Activated CD4-positive, alpha-beta T cell treated with anti-CD3 and anti-CD28 coated beads, Interleukin-2, amount 50 U/mL, for 48 hours (primary cell): ENCODE measurements at regions not wholly inside any gene's neighbourhood (a gene's known extent, or its start where the extent isn't known, plus 50 kb on each side); places are given as distances from the start of the nearest gene placed in this dataset.
"Not testable (repeated sequence)": the region's sequence is repeated elsewhere in the genome, so short reads cannot be mapped to it uniquely, and the experiment has no call there.

Experiments used
- DNase-seq, 2 experiments: peaks; one replicate each; pipeline ENCODE4 v3.0.0-alpha.2; 2020

GRCh38 chr4:120636120-120636630 lies 286.4 kb downstream of the PRDM5 start:
- no peak for DNase-seq

- DNase-seq, result no peak
Observed at GRCh38 chr4:120633810-120634209, 288.7 kb downstream of the PRDM5 start.

GRCh38 chr4:120630427-120630826 lies 292.1 kb downstream of the PRDM5 start:
- no peak for DNase-seq

- DNase-seq, result no peak
Observed at GRCh38 chr4:120629546-120630108, 292.9 kb downstream of the PRDM5 start.

GRCh38 chr4:120622601-120623000 lies 299.9 kb downstream of the PRDM5 start:
- no peak for DNase-seq

GRCh38 chr4:120617171-120617570 lies 305.4 kb downstream of the PRDM5 start:
- no peak for DNase-seq

GRCh38 chr4:120616041-120616440 lies 306.5 kb downstream of the PRDM5 start:
- DNase-seq, result no peak

- DNase-seq, result no peak
Observed at GRCh38 chr4:120613778-120614177, 308.7 kb downstream of the PRDM5 start.

GRCh38 chr4:120611092-120611491 lies 311.4 kb downstream of the PRDM5 start:
- DNase-seq, result no peak

GRCh38 chr4:120591038-120591437 lies 331.5 kb downstream of the PRDM5 start:
- no peak for DNase-seq

- no peak for DNase-seq
Observed at GRCh38 chr4:120589787-120590186, 332.7 kb downstream of the PRDM5 start.

- DNase-seq, result no peak
Observed at GRCh38 chr4:120568731-120569130, 353.8 kb downstream of the PRDM5 start.

- DNase-seq, result no peak
Observed at GRCh38 chr4:120561648-120562047, 360.9 kb downstream of the PRDM5 start.

GRCh38 chr4:120557372-120557771 lies 365.2 kb downstream of the PRDM5 start:
- DNase-seq, result no peak

GRCh38 chr4:120555058-120555457 lies 367.5 kb downstream of the PRDM5 start:
- DNase-seq, result no peak

GRCh38 chr4:120554086-120554485 lies 368.4 kb downstream of the PRDM5 start:
- DNase-seq, result no peak

GRCh38 chr4:120550624-120551220 lies 371.8 kb downstream of the PRDM5 start:
- not testable (repeated sequence) for DNase-seq

GRCh38 chr4:120549011-120549570 lies 373.4 kb downstream of the PRDM5 start:
- DNase-seq, result no peak

GRCh38 chr4:120545391-120545790 lies 377.1 kb downstream of the PRDM5 start:
- no peak for DNase-seq

GRCh38 chr4:120544838-120545237 lies 377.7 kb downstream of the PRDM5 start:
- DNase-seq, result no peak

GRCh38 chr4:120540625-120541024 lies 381.9 kb downstream of the PRDM5 start:
- no peak for DNase-seq

- DNase-seq, result no peak
Observed at GRCh38 chr4:120536884-120537283, 385.6 kb downstream of the PRDM5 start.

- no peak for DNase-seq
Observed at GRCh38 chr4:120528428-120528827, 394.1 kb downstream of the PRDM5 start.

- no peak for DNase-seq
Observed at GRCh38 chr4:120526033-120526432, 396.5 kb downstream of the PRDM5 start.

GRCh38 chr4:120525106-120525505 lies 397.4 kb downstream of the PRDM5 start:
- no peak for DNase-seq
